GM23338 (cell line): ENCODE measurements at regions not wholly inside any gene's neighbourhood (a gene's known extent, or its start where the extent isn't known, plus 50 kb on each side); places are given as distances from the start of the nearest gene placed in this dataset.

ENCODE experiments used
- ATAC-seq: fragments of 200-7000 bp; cut with Tn5 transposase; 3 replicates; pipeline ENCODE4 v1.9.1; 2020
- DNase-seq: peaks from one replicate; pipeline ENCODE4 v3.0.0-alpha.2; 2015; ENCODE audit warnings: low spot score
- H2AFZ ChIP-seq: fragments of 200-600 bp; sonication (generic); 2 replicates; pipeline ENCODE4 v1.8.0; 2016; ENCODE audit warnings: antibody characterized with exemption, mild to moderate bottlenecking, moderate library complexity
- H3F3A ChIP-seq: fragments of 200-600 bp; sonication (generic); replicated peaks from 2 replicates; pipeline ENCODE4 v1.8.0; 2017; ENCODE audit warnings: antibody characterized with exemption, mixed run types, low read depth
- H3K27ac ChIP-seq: fragments of 200-600 bp; sonication (generic); 2 replicates; pipeline ENCODE4 v1.6.1; 2016; ENCODE audit warnings: low read depth
- H3K27me3 ChIP-seq: fragments of 200-600 bp; sonication (generic); 2 replicates; pipeline ENCODE4 v1.8.0; 2016; ENCODE audit warnings: mild to moderate bottlenecking, mixed run types, moderate library complexity; ENCODE audit not compliant: insufficient read depth
- H3K36me3 ChIP-seq: fragments of 200-600 bp; sonication (generic); 2 replicates; pipeline ENCODE4 v1.8.0; 2016; ENCODE audit warnings: mild to moderate bottlenecking; ENCODE audit not compliant: insufficient read depth
- H3K4me1 ChIP-seq: fragments of 200-600 bp; sonication (generic); 2 replicates; pipeline ENCODE4 v1.8.0; 2016; ENCODE audit warnings: mild to moderate bottlenecking, moderate library complexity; ENCODE audit not compliant: insufficient read depth
- H3K4me2 ChIP-seq: fragments of 200-600 bp; sonication (generic); 2 replicates; pipeline ENCODE4 v1.7.1; 2017; ENCODE audit warnings: mixed run types
- H3K4me3 ChIP-seq: fragments of 200-600 bp; sonication (generic); 2 replicates; pipeline ENCODE4 v1.6.1; 2016; ENCODE audit warnings: mixed run types
- H3K79me2 ChIP-seq: fragments of 200-600 bp; sonication (generic); replicated peaks from 2 replicates; pipeline ENCODE4 v1.8.0; 2017; ENCODE audit warnings: mild to moderate bottlenecking; ENCODE audit not compliant: insufficient read depth
- H3K9me2 ChIP-seq: fragments of 200-600 bp; sonication (generic); 2 replicates; pipeline ENCODE4 v1.8.0; 2017; ENCODE audit not compliant: insufficient read depth
- H4K20me1 ChIP-seq: fragments of 200-600 bp; sonication (generic); replicated peaks from 2 replicates; pipeline ENCODE4 v1.8.0; 2017; ENCODE audit warnings: mild to moderate bottlenecking; ENCODE audit not compliant: insufficient read depth
- H3K27ac Mint-ChIP-seq: 2 replicates; pipeline ENCODE4 v1.8.0; 2020; ENCODE audit warnings: inconsistent platforms, mild to moderate bottlenecking, moderate library complexity, mixed read lengths
- H3K27me3 Mint-ChIP-seq: 3 replicates; pipeline ENCODE4 v1.8.0; 2022; ENCODE audit warnings: low read depth, mild to moderate bottlenecking, moderate library complexity, mixed read lengths, inconsistent platforms; ENCODE audit not compliant: insufficient read depth, poor library complexity
- H3K36me3 Mint-ChIP-seq: 3 replicates; pipeline ENCODE4 v1.8.0; 2021; ENCODE audit warnings: low read depth, mild to moderate bottlenecking, inconsistent platforms, moderate library complexity, mixed read lengths
- H3K4me1 Mint-ChIP-seq: 3 replicates; pipeline ENCODE4 v1.8.0; 2020; ENCODE audit warnings: mild to moderate bottlenecking, inconsistent platforms, mixed read lengths
- H3K4me3 Mint-ChIP-seq: 3 replicates; pipeline ENCODE4 v1.8.0; 2021; ENCODE audit warnings: moderate library complexity, mild to moderate bottlenecking, inconsistent platforms, mixed read lengths
- H3K9me3 Mint-ChIP-seq: 3 replicates; pipeline ENCODE4 v1.8.0; 2020; ENCODE audit warnings: moderate library complexity, mild to moderate bottlenecking, inconsistent platforms, mixed read lengths
- CREB1 ChIP-seq: fragments of 250-450 bp; sonication (Bioruptor Pico); IDR thresholded peaks from 2 replicates; pipeline ENCODE4 v1.5.0; 2020; ENCODE audit warnings: low read depth, mild to moderate bottlenecking, moderate library complexity
- EZH2 ChIP-seq: fragments of 200-600 bp; sonication (generic); IDR thresholded peaks from one replicate; pipeline ENCODE4 v1.8.0; 2017; ENCODE audit warnings: antibody characterized with exemption, mild to moderate bottlenecking, low read depth; ENCODE audit not compliant: unreplicated experiment
- EZH2phosphoT487 ChIP-seq: fragments of 200-600 bp; sonication (generic); IDR thresholded peaks from one replicate; pipeline ENCODE4 v1.8.1; 2018; ENCODE audit warnings: antibody characterized with exemption; ENCODE audit not compliant: unreplicated experiment
- NANOG ChIP-seq: IDR thresholded peaks from 2 replicates; pipeline ENCODE4 v1.6.1; 2016; ENCODE audit warnings: antibody characterized with exemption, borderline replicate concordance
- POLR2AphosphoS5 ChIP-seq: IDR thresholded peaks from 2 replicates; pipeline ENCODE4 v1.6.1; 2016; ENCODE audit warnings: antibody characterized with exemption, low read depth
- STAT1 ChIP-seq: IDR thresholded peaks from one replicate; pipeline ENCODE4 v1.6.1; 2016; ENCODE audit warnings: antibody characterized with exemption; ENCODE audit not compliant: unreplicated experiment
- ZNF114 ChIP-seq: fragments of 250-450 bp; sonication (Bioruptor Pico); IDR thresholded peaks from 2 replicates; pipeline ENCODE4 v1.5.0; 2020; ENCODE audit warnings: mild to moderate bottlenecking, moderate library complexity
- ZNF331 ChIP-seq: fragments of 250-450 bp; sonication (Bioruptor Pico); IDR thresholded peaks from 2 replicates; pipeline ENCODE4 v1.5.0; 2020; ENCODE audit warnings: low read depth, mild to moderate bottlenecking, moderate library complexity
- TF ChIP-seq, protein P1 (sequence below), 2 experiments: fragments of 200-600 bp in 1 of 2; sonication (generic) in 1 of 2; conservative IDR thresholded peaks; 2 replicates each; pipeline versions ENCODE4 v1.5.1 to v1.6.1; 2016 to 2017; ENCODE audit warnings: antibody characterized with exemption in 2 of 2, low read depth in 2 of 2, mild to moderate bottlenecking in 2 of 2, moderate library complexity in 1 of 2
- TF ChIP-seq, protein P2 (sequence below): IDR thresholded peaks from 2 replicates; pipeline ENCODE4 v1.6.1; 2016; ENCODE audit warnings: antibody characterized with exemption
- TF ChIP-seq, protein P3 (sequence below): IDR thresholded peaks from one replicate; pipeline ENCODE4 v1.6.1; 2018; ENCODE audit warnings: antibody characterized with exemption; ENCODE audit not compliant: unreplicated experiment

DNA sequence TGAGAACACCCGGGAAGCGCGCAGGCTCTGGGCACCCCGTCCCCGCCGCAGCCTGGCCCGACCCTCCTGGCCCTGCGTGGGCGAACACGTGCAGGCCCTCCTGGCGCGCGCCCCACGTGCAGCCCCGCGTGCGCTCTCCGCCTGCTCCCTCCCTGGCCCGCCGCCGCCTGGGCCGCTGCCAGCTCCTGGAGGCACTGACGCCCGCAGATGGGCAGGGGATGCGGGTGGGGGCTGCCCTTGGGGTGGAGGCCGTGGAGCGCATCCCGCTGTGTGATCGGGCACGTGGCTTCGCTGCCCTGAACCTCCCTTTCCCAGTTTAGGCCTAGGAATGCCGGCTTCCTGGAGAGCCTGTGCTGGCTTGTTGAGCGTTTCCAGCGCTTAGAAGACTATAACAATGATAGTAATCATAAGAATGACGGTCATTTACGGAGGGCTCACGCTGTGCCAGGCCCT is 104.6 kb upstream of the SLC6A6 start:
- Mint-ChIP-seq H3K27me3 (peaks cover 11% of the 10 kb centered on the region), H3K4me3 (no peak overlapping the region), H3K27ac (no peak overlapping the region), H3K4me1 (peaks cover 16% of the 10 kb centered on the region), H3K9me3 (no peaks in the 10 kb centered on the region; the same call in 2 of the 3 replicates), H3K36me3 (peaks cover 3% of the 10 kb centered on the region; the same call in 1 of the 3 replicates)
- no peaks in the 10 kb centered on the region for H3K36me3 ChIP-seq
- ATAC-seq = peak; percentile 57
- no peaks in the 10 kb centered on the region for H3K79me2 ChIP-seq
- H3K9me2 ChIP-seq = 0 out of 2 replicates have a peak, but pooled peaks cover 3% of the 10 kb centered on the region
- no peaks in the 10 kb centered on the region for H4K20me1 ChIP-seq
- no peak overlapping the region for H3K4me3 ChIP-seq
- H3K4me2 ChIP-seq = peak overlapping the region; percentile 57; the same call in 1 of the 2 replicates
- peak overlapping the region; percentile 88 for H2AFZ ChIP-seq
- TF ChIP-seq, protein P1, sequence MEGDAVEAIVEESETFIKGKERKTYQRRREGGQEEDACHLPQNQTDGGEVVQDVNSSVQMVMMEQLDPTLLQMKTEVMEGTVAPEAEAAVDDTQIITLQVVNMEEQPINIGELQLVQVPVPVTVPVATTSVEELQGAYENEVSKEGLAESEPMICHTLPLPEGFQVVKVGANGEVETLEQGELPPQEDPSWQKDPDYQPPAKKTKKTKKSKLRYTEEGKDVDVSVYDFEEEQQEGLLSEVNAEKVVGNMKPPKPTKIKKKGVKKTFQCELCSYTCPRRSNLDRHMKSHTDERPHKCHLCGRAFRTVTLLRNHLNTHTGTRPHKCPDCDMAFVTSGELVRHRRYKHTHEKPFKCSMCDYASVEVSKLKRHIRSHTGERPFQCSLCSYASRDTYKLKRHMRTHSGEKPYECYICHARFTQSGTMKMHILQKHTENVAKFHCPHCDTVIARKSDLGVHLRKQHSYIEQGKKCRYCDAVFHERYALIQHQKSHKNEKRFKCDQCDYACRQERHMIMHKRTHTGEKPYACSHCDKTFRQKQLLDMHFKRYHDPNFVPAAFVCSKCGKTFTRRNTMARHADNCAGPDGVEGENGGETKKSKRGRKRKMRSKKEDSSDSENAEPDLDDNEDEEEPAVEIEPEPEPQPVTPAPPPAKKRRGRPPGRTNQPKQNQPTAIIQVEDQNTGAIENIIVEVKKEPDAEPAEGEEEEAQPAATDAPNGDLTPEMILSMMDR (conservative IDR thresholded peaks at IDR 0.05; ENCODE audit: low read depth in 2 of 2) = no peak
- no peak for TF ChIP-seq STAT1
- TF ChIP-seq ZNF114 (CRISPR knock-in tag) = no peak
- no peak for TF ChIP-seq CREB1 (CRISPR knock-in tag)
- TF ChIP-seq, protein P2, sequence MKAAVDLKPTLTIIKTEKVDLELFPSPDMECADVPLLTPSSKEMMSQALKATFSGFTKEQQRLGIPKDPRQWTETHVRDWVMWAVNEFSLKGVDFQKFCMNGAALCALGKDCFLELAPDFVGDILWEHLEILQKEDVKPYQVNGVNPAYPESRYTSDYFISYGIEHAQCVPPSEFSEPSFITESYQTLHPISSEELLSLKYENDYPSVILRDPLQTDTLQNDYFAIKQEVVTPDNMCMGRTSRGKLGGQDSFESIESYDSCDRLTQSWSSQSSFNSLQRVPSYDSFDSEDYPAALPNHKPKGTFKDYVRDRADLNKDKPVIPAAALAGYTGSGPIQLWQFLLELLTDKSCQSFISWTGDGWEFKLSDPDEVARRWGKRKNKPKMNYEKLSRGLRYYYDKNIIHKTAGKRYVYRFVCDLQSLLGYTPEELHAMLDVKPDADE = no peak
- no peak overlapping the region for H3K27ac ChIP-seq
- H3K27me3 ChIP-seq = no peaks in the 10 kb centered on the region
- no peaks in the 10 kb centered on the region for H3F3A ChIP-seq
- DNase-seq = peak; percentile 49
- H3K4me1 ChIP-seq = peaks cover 5% of the 10 kb centered on the region

DNA sequence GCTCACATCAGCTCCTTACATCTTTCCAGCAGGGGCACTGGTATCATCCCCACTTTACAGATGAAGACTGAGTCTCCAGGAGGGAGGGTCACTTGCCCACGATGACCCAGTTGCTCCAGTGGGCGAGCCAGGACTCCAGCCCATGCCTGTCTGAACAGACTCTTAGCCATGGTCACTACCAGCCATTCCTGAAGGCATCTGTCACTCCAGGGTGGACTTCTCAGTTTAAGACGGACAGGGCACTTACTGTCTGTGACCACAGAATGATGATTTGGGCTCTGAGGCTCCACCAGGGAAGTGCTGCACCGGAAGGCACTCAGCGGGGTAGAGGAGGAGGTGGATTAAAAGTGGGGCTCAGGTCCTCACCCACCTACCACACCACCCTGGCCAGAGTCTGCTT is 104.0 kb upstream of the SLC6A6 start:
- Histone ChIP-seq H4K20me1 (no peaks in the 10 kb centered on the region), H3K79me2 (no peaks in the 10 kb centered on the region), H3K27ac (no peak overlapping the region), H3F3A (no peaks in the 10 kb centered on the region), H2AFZ (peak overlapping the region; percentile 88; the same call in 1 of the 2 replicates), H3K36me3 (no peaks in the 10 kb centered on the region), H3K9me2 (0 out of 2 replicates have a peak, but pooled peaks cover 3% of the 10 kb centered on the region), H3K27me3 (no peaks in the 10 kb centered on the region), H3K4me2 (0 out of 2 replicates have a peak overlapping the region, but pooled peaks have one; percentile 57), H3K4me3 (no peak overlapping the region), H3K4me1 (peaks cover 5% of the 10 kb centered on the region)
- no peaks in the 10 kb centered on the region; the same call in 2 of the 3 replicates for H3K9me3 Mint-ChIP-seq
- TF ChIP-seq EZH2 (no peak), CREB1 (CRISPR knock-in tag) (no peak), ZNF331 (CRISPR knock-in tag) (no peak), POLR2AphosphoS5 (no peak), EZH2phosphoT487 (no peak), NANOG (no peak), ZNF114 (CRISPR knock-in tag) (no peak)
- TF ChIP-seq, protein P2 = no peak
- TF ChIP-seq, protein P3, sequence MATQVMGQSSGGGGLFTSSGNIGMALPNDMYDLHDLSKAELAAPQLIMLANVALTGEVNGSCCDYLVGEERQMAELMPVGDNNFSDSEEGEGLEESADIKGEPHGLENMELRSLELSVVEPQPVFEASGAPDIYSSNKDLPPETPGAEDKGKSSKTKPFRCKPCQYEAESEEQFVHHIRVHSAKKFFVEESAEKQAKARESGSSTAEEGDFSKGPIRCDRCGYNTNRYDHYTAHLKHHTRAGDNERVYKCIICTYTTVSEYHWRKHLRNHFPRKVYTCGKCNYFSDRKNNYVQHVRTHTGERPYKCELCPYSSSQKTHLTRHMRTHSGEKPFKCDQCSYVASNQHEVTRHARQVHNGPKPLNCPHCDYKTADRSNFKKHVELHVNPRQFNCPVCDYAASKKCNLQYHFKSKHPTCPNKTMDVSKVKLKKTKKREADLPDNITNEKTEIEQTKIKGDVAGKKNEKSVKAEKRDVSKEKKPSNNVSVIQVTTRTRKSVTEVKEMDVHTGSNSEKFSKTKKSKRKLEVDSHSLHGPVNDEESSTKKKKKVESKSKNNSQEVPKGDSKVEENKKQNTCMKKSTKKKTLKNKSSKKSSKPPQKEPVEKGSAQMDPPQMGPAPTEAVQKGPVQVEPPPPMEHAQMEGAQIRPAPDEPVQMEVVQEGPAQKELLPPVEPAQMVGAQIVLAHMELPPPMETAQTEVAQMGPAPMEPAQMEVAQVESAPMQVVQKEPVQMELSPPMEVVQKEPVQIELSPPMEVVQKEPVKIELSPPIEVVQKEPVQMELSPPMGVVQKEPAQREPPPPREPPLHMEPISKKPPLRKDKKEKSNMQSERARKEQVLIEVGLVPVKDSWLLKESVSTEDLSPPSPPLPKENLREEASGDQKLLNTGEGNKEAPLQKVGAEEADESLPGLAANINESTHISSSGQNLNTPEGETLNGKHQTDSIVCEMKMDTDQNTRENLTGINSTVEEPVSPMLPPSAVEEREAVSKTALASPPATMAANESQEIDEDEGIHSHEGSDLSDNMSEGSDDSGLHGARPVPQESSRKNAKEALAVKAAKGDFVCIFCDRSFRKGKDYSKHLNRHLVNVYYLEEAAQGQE = no peak
- TF ChIP-seq, protein P1 (conservative IDR thresholded peaks at IDR 0.05; ENCODE audit: low read depth in 2 of 2) = no peak
- peaks cover 16% of the 10 kb centered on the region for H3K4me1 Mint-ChIP-seq
- H3K4me3 Mint-ChIP-seq = no peak overlapping the region
- peaks cover 3% of the 10 kb centered on the region; the same call in 1 of the 3 replicates for H3K36me3 Mint-ChIP-seq
- H3K27me3 Mint-ChIP-seq = peaks cover 11% of the 10 kb centered on the region
- DNase-seq (no peak), ATAC-seq (no peak)
- H3K27ac Mint-ChIP-seq = no peak overlapping the region
